Effector CD4-positive, alpha-beta T cell (primary cell): ENCODE measurements at regions not wholly inside any gene's neighbourhood (a gene's known extent, or its start where the extent isn't known, plus 50 kb on each side); places are given as distances from the start of the nearest gene placed in this dataset.
"Not testable (repeated sequence)": the region's sequence is repeated elsewhere in the genome, so short reads cannot be mapped to it uniquely, and the experiment has no call there.

Source experiments
- DNase-seq: peaks from one replicate; pipeline ENCODE4 v3.0.0-alpha.2; 2020

- no peak for DNase-seq
Measured at GRCh38 chr10:44300666-44301649, 83.9 kb downstream of the CXCL12 start.

- no peak for DNase-seq
Measured at GRCh38 chr10:44298713-44299112, 86.2 kb downstream of the CXCL12 start.

DNA sequence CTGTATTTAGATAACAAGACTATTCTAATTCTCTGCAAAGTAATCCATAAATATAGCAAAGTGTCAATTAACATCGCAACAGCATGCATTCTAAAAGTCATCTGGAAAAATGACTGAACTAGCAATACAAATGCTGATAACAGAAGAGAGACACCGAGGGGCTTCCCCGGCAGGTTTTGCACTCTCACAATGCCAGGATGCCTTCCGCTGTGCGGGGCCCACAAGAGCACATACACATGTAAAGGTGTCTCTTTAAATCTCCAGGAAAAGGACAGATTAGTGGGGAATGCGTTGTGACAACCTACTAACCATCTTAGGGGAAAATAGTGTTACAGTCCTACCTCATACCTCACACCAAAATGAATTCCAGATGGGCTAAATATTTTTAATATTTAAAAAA is 86.9 kb downstream of the CXCL12 start:
- no peak for DNase-seq

GRCh38 chr10:44295644-44296241 is 89.2 kb downstream of the CXCL12 start:
- DNase-seq: no peak

GRCh38 chr10:44294726-44295412 is 90.0 kb downstream of the CXCL12 start:
- DNase-seq: no peak

GRCh38 chr10:44293842-44294241 is 91.1 kb downstream of the CXCL12 start:
- DNase-seq: no peak

DNA sequence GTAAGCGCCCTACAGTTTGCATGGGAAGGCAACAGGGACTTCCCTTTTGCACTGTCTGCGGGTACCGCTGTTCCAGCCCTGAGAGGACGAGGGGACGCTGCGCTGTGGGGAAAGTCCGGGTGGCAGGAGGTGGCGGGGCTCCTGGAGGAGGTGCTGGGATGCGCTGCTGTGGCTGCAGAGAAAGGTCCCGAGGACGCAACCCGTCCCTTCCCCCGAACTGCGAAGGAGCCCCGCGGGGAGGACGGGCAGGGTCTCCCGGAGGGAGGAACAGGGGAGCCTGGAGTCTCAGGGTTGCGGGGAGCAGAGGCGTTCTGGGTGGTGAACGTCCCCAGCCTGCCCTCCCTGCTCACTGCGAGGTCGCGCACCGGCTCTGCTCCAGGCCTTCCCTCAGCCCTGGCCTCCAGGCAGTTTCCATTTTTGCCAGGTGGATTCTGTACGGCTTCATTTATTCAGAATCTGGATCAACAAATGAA is 91.6 kb downstream of the CXCL12 start:
- no peak for DNase-seq

GRCh38 chr10:44292390-44293002 is 92.4 kb downstream of the CXCL12 start:
- DNase-seq: no peak

- no peak for DNase-seq
Measured at GRCh38 chr10:44291091-44291490, 93.8 kb downstream of the CXCL12 start.

DNA sequence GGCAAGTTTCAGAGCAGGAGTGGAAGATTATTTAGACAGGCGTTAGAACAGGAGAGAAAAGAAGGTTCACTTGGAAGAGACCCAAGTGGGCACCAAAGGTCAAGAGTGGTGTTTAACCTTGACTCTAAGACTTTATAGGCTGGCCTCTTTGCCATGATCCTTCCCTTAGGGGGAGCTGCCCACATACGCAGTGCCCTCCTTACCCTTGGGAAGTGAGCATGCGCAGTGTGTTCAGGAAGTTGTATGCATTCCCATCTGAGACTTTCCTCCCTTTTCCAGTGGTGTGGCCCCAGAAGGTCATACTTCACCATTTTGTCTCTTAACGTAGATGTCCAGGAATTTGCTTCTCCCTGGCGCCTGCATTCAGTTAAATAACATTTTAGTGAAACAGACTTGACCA is 95.8 kb downstream of the CXCL12 start:
- DNase-seq: no peak

DNA sequence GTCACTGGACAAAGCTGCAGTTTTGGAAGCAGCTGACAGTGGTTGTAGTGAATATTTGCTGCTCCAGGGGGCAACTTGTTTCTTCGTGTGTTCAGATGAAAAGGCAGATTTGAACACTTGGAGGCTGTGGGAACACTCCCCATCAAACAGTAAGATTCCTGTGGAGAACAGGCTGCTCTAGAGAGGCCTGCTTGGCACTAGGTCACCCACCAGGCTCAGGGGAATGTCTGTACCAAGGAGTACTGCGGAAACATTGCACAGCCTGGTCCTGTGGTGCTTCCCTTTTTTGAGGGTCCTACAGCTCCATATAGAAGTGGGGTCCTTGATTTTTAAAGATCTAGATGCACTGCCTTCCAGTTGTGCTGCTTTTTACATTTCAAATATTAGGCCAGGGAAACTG is 97.5 kb downstream of the CXCL12 start:
- DNase-seq: no peak

DNA sequence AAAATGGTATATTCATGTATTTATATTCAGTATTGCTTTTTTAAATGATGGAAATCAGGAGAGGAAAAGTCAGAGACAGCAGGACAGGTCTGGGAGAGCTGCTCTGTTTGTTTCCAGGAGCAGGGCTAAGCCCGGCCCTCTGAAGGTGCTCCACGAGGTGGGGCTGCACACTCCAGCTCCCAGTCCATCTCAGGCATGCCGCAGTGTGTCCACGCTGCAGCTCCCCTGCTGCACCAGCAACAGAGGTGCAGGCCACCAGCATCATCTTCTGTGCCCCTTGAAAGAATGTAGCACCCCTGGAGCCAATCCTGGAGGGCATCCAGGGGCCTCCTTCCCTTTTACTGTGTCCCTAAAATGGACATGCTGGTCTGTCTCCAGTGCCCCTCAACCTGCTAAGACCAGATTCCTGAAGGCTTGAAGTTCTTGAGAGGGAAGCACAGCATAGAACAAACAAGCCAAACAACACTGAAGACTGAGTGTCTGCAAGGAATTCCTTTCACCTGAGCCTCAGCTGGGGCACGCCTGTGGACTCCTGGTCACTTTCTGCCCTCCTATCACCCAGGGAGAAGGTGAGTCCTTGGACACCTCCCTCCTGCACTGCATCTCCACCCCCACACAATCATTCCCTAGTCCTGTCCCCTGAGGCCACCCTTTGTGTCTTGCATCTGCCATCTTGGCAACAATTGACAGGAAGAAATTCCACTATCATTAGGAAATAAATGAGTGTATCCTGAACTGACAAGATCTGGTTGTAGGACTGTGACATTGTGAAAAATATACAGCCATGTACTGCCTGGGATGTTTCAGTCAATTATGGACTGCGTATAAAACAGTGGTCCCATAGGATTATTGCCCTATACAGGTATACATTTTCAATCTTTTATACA is 100.5 kb downstream of the CXCL12 start:
- no peak for DNase-seq

DNA sequence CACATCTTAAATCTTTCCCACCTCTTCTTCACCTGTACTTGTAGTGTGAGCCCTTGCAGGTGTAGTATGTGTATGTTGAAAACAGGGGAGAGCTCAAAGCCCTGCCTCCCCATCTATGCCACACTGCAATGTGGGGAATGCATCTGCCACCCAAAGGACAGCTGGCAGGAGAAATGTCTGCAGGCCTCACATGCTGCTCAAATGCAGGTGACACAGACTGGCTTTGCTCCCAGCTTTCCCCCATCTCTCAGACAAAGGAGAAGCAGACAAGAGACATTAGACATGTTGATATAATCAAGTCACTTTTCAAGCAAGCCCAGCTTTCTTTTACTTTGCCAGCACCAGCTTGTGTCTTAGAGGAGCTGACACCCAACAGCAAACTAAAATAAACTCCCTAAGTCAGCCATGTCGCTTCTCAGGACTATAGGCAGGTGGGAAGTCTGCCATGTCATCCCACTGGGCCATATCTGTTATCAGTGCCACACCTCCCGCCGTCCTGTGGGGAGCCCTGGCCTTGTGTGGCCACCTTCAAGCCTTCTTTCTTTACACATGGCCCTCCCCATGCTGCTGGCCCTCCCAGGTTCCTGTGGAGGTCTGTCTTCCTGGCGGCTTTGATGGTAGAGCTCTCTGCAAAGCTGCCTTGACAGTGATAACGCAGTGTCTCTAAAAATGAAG is 102.1 kb downstream of the CXCL12 start:
- DNase-seq: no peak

GRCh38 chr10:44281662-44282061 is 103.2 kb downstream of the CXCL12 start:
- DNase-seq: no peak

- no peak for DNase-seq
Measured at GRCh38 chr10:44281089-44281613, 103.7 kb downstream of the CXCL12 start.

GRCh38 chr10:44280226-44281014 is 104.5 kb downstream of the CXCL12 start:
- DNase-seq: no peak

- DNase-seq: no peak
Measured at GRCh38 chr10:44279426-44280126, 105.3 kb downstream of the CXCL12 start.

- DNase-seq: no peak
Measured at GRCh38 chr10:44278837-44279324, 106.0 kb downstream of the CXCL12 start.

DNA sequence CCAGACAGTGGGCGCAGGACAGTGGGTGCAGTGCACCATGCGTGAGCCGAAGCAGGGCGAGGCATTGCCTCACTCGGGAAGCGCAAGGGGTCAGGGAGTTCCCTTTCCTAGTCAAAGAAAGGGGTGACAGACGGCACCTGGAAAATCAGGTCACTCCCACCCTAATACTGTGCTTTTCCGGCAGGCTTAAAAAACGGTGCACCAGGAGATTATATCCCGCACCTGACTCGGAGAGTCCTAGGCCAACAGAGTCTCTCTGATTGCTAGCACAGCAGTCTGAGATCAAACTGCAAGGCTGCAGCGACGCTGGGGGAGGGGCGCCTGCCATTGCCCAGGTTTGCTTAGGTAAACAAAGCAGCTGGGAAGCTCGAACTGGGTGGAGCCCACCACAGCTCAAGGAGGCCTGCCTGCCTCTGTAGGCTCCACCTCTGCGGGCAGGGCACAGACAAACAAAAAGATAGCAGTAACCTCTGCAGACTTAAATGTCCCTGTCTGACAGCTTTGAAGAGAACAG is 116.4 kb downstream of the CXCL12 start:
- DNase-seq: not testable (repeated sequence)
